Myocyte (in vitro differentiated cells): ENCODE measurements at regions not wholly inside any gene's neighbourhood (a gene's known extent, or its start where the extent isn't known, plus 50 kb on each side); places are given as distances from the start of the nearest gene placed in this dataset.

Source experiments
- DNase-seq: peaks from one replicate; pipeline ENCODE4 v3.0.0-alpha.2; 2012; ENCODE audit warnings: low read depth

GRCh38 chr17:6215071-6216035 lies 145.2 kb downstream of the WSCD1 start:
- no peak for DNase-seq

GRCh38 chr17:6213859-6214258 lies 143.7 kb downstream of the WSCD1 start:
- no peak for DNase-seq

- peak; percentile 95 for DNase-seq
Measured at GRCh38 chr17:6212766-6213165, 142.6 kb downstream of the WSCD1 start.

GRCh38 chr17:6209829-6210228 lies 139.7 kb downstream of the WSCD1 start:
- no peak for DNase-seq

GRCh38 chr17:6208608-6209180 lies 138.5 kb downstream of the WSCD1 start:
- DNase-seq = no peak

- no peak for DNase-seq
Measured at GRCh38 chr17:6205525-6205924, 135.3 kb downstream of the WSCD1 start.

- no peak for DNase-seq
Measured at GRCh38 chr17:6205033-6205432, 134.9 kb downstream of the WSCD1 start.

GRCh38 chr17:6204203-6204722 lies 134.1 kb downstream of the WSCD1 start:
- no peak for DNase-seq

GRCh38 chr17:6196355-6196754 lies 126.2 kb downstream of the WSCD1 start:
- no peak for DNase-seq

GRCh38 chr17:6195123-6195522 lies 124.9 kb downstream of the WSCD1 start:
- no peak for DNase-seq

- DNase-seq = no peak
Measured at GRCh38 chr17:6191405-6192324, 121.5 kb downstream of the WSCD1 start.

GRCh38 chr17:6187836-6188235 lies 117.7 kb downstream of the WSCD1 start:
- DNase-seq = no peak

- no peak for DNase-seq
Measured at GRCh38 chr17:6186998-6187397, 116.8 kb downstream of the WSCD1 start.

GRCh38 chr17:6184508-6184907 lies 114.3 kb downstream of the WSCD1 start:
- DNase-seq = no peak

- no peak for DNase-seq
Measured at GRCh38 chr17:6179017-6179416, 108.8 kb downstream of the WSCD1 start.

- DNase-seq = no peak
Measured at GRCh38 chr17:6177941-6178694, 107.9 kb downstream of the WSCD1 start.
